GM12873 (cell line): ENCODE measurements at regions not wholly inside any gene's neighbourhood (a gene's known extent, or its start where the extent isn't known, plus 50 kb on each side); places are given as distances from the start of the nearest gene placed in this dataset.

Source experiments
- CTCF ChIP-seq: IDR thresholded peaks from 2 replicates; pipeline ENCODE4 v1.5.1; 2012; ENCODE audit warnings: low read depth, mild to moderate bottlenecking, moderate library complexity, low read length, control low read depth; ENCODE audit not compliant: insufficient read depth; ENCODE audit errors: missing control alignments

- no peak for TF ChIP-seq CTCF
Measured at GRCh38 chr3:72118628-72119027, 333.7 kb upstream of the PROK2 start.

GRCh38 chr3:72116226-72116625 is 331.3 kb upstream of the PROK2 start:
- TF ChIP-seq CTCF = no peak

GRCh38 chr3:72115307-72115706 is 330.4 kb upstream of the PROK2 start:
- no peak for TF ChIP-seq CTCF

GRCh38 chr3:72114773-72115172 is 329.8 kb upstream of the PROK2 start:
- no peak for TF ChIP-seq CTCF

- TF ChIP-seq CTCF = no peak
Measured at GRCh38 chr3:72113964-72114363, 329.0 kb upstream of the PROK2 start.

GRCh38 chr3:72113564-72113963 is 328.6 kb upstream of the PROK2 start:
- no peak for TF ChIP-seq CTCF

GRCh38 chr3:72112435-72112834 is 327.5 kb upstream of the PROK2 start:
- no peak for TF ChIP-seq CTCF
